Sigmoid colon (tissue), 4 donors: ENCODE measurements at regions not wholly inside any gene's neighbourhood (a gene's known extent, or its start where the extent isn't known, plus 50 kb on each side); places are given as distances from the start of the nearest gene placed in this dataset.

Source experiments
- EP300 ChIP-seq, 4 donors: sonication (generic); formaldehyde crosslinking; IDR thresholded peaks; one replicate each; pipeline ENCODE4 v1.6.1; 2017; ENCODE audit warnings: antibody characterized with exemption in 4 of 4
- POLR2A ChIP-seq, 2 donors: fragments of 450-650 bp; IDR thresholded peaks; one replicate each; pipeline ENCODE4 v1.6.1; 2016; ENCODE audit warnings: antibody characterized with exemption in 2 of 2, mild to moderate bottlenecking in 2 of 2, moderate library complexity in 2 of 2
- TF ChIP-seq, protein P1 (sequence below), 4 experiments: fragments of 450-650 bp in 3 of 4; fragments of 200-600 bp in 1 of 4; IDR thresholded peaks; one replicate each; pipeline ENCODE4 v1.5.1; 2016 to 2019; ENCODE audit warnings: antibody characterized with exemption in 4 of 4, mild to moderate bottlenecking in 3 of 4, moderate library complexity in 2 of 4

DNA sequence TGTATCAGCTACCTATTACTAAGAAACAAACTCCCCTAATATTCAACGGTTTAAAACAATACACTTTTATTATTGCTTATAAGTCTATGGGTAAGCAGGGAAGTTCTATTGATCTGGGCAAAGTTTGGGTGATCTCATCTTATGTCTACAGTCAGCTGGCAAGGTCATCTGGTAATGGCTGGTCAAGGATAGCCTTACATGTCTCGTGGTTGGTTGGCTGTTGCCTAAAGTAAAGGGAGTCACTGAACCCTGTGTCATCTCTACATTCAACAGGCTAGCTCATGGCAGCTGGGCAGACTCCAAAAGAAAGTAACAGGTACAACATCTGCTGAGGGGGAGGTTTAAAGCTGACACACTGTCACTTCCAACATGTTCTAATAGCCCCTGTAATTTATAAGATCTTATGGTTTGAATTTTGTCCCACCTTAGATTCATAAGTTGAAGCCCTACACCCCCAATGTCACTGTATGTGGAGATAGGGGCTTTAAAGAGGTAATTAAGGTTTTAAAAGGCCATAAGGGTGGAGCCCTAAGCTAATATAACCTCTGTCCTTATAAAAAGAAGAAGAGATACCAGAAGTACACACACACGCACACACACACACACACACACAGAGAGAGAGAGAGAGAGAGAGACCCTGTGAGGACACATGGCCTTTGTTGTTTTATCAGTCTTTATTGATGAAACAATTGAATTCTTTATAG is 419.1 kb downstream of the NPIPA8 start:
- TF ChIP-seq, protein P1, sequence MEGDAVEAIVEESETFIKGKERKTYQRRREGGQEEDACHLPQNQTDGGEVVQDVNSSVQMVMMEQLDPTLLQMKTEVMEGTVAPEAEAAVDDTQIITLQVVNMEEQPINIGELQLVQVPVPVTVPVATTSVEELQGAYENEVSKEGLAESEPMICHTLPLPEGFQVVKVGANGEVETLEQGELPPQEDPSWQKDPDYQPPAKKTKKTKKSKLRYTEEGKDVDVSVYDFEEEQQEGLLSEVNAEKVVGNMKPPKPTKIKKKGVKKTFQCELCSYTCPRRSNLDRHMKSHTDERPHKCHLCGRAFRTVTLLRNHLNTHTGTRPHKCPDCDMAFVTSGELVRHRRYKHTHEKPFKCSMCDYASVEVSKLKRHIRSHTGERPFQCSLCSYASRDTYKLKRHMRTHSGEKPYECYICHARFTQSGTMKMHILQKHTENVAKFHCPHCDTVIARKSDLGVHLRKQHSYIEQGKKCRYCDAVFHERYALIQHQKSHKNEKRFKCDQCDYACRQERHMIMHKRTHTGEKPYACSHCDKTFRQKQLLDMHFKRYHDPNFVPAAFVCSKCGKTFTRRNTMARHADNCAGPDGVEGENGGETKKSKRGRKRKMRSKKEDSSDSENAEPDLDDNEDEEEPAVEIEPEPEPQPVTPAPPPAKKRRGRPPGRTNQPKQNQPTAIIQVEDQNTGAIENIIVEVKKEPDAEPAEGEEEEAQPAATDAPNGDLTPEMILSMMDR (IDR thresholded peaks at IDR 0.05): no peak
- TF ChIP-seq POLR2A (IDR thresholded peaks at IDR 0.05): no peak
- TF ChIP-seq EP300 (IDR thresholded peaks at IDR 0.05): no peak
